Endothelial cell of umbilical vein (primary cell): ENCODE measurements at regions not wholly inside any gene's neighbourhood (a gene's known extent, or its start where the extent isn't known, plus 50 kb on each side); places are given as distances from the start of the nearest gene placed in this dataset.

ENCODE experiments used
- BruUV-seq: library from RNA; stranded (reverse); fragments of 400-500 nt; replicated peaks from 2 replicates; lab custom pipeline; 2021; lab: Mats Ljungman, UMichigan
- CTCF ChIA-PET: fragments of 300-600, 350-600 bp; sonication (Branson Sonifier 250); formaldehyde crosslinking; loops from one replicate; lab custom pipeline; 2021; ENCODE audit warnings: antibody characterized with exemption, inconsistent platforms; lab: Charles Lee
- POLR2A ChIA-PET: fragments of 300-600, 350-600 bp; sonication (Branson Sonifier 250); formaldehyde crosslinking; loops from one replicate; lab custom pipeline; 2021; ENCODE audit warnings: antibody characterized with exemption, inconsistent platforms; lab: Charles Lee
- DNase-seq: peaks from one replicate; pipeline ENCODE4 v3.0.0-alpha.2; 2011; ENCODE audit warnings: low read depth, low spot score
- FAIRE-seq: peaks from 2 replicates; lab custom pipeline; 2011; peaks lifted over from hg19 to GRCh38; lab: Jason Lieb, UNC
- H2AFZ ChIP-seq: 2 replicates; pipeline ENCODE4 v1.6.0; 2012; ENCODE audit warnings: low read depth, low read length, control low read depth, inconsistent platforms
- H3K27ac ChIP-seq: 2 replicates; pipeline ENCODE4 v1.5.1; 2011; ENCODE audit warnings: low read depth, mild to moderate bottlenecking, control low read depth, low read length, moderate library complexity; ENCODE audit not compliant: insufficient read depth
- H3K27me3 ChIP-seq, 2 experiments: 2 replicates each; pipeline versions ENCODE4 v1.6.0 to v1.6.1; 2011; ENCODE audit warnings: low read length in 2 of 2, mixed read lengths in 1 of 2; ENCODE audit not compliant: control insufficient read depth in 2 of 2, insufficient read depth in 2 of 2
- H3K36me3 ChIP-seq, 2 experiments: 2 replicates in 1 of 2; 3 replicates in 1 of 2; pipeline ENCODE4 v1.5.1; 2011; ENCODE audit warnings: low read length in 2 of 2, mild to moderate bottlenecking in 1 of 2, moderate library complexity in 1 of 2; ENCODE audit not compliant: control insufficient read depth in 2 of 2, insufficient read depth in 2 of 2; ENCODE audit errors: extremely low read depth in 1 of 2
- H3K4me1 ChIP-seq: 3 replicates; pipeline ENCODE4 v1.5.1; 2011; ENCODE audit warnings: mild to moderate bottlenecking, low read length; ENCODE audit not compliant: control insufficient read depth, insufficient read depth; ENCODE audit errors: extremely low read depth
- H3K4me2 ChIP-seq: 2 replicates; pipeline ENCODE4 v1.6.1; 2011; ENCODE audit warnings: low read length, control low read depth, mixed read lengths; ENCODE audit not compliant: insufficient read depth
- H3K4me3 ChIP-seq, 3 experiments: fragments of 200-600 bp in 1 of 3; sonication (generic), shearing (Covaris generic) in 1 of 3; replicated peaks in 1 of 3; 2 replicates each; pipeline ENCODE4 v1.5.1; 2011 to 2016; ENCODE audit warnings: control low read depth in 3 of 3, low read length in 3 of 3, mild to moderate bottlenecking in 2 of 3, inconsistent platforms in 1 of 3, low read depth in 1 of 3, moderate library complexity in 1 of 3; ENCODE audit not compliant: insufficient read depth in 1 of 3
- H3K79me2 ChIP-seq: 2 replicates; pipeline ENCODE4 v1.6.0; 2012; ENCODE audit warnings: low read length, inconsistent platforms; ENCODE audit not compliant: control insufficient read depth, insufficient read depth
- H3K9ac ChIP-seq: replicated peaks from 2 replicates; pipeline ENCODE3; 2011; ENCODE audit warnings: low read length, control low read depth; ENCODE audit not compliant: insufficient read depth; ENCODE audit errors: extremely low read depth
- H3K9me1 ChIP-seq: replicated peaks from 3 replicates; pipeline ENCODE4 v1.6.0; 2011; ENCODE audit warnings: mild to moderate bottlenecking, low read length; ENCODE audit not compliant: control insufficient read depth, insufficient read depth; ENCODE audit errors: extremely low read depth
- H3K9me3 ChIP-seq: replicated peaks from 2 replicates; pipeline ENCODE4 v1.5.1; 2012; ENCODE audit warnings: low read length, inconsistent platforms; ENCODE audit not compliant: control insufficient read depth, insufficient read depth
- H4K20me1 ChIP-seq: replicated peaks from 2 replicates; pipeline ENCODE3; 2011; ENCODE audit warnings: mild to moderate bottlenecking, low read length; ENCODE audit not compliant: control insufficient read depth, insufficient read depth; ENCODE audit errors: extremely low read depth
- EZH2 ChIP-seq: IDR thresholded peaks from 2 replicates; pipeline ENCODE4 v1.6.1; 2012; ENCODE audit warnings: borderline replicate concordance, low read depth, mild to moderate bottlenecking, moderate library complexity, low read length, inconsistent platforms; ENCODE audit not compliant: severe bottlenecking
- FOS ChIP-seq: IDR thresholded peaks from 2 replicates; pipeline ENCODE4 v1.6.1; 2011; ENCODE audit warnings: mild to moderate bottlenecking, low read length, moderate library complexity, borderline replicate concordance; ENCODE audit not compliant: insufficient read depth
- GATA2 ChIP-seq: IDR thresholded peaks from 2 replicates; pipeline ENCODE4 v1.7.0; 2011; ENCODE audit warnings: low read depth, mild to moderate bottlenecking, moderate library complexity, mixed read lengths, low read length; ENCODE audit not compliant: insufficient read length, insufficient read depth
- JUN ChIP-seq: IDR thresholded peaks from 2 replicates; pipeline ENCODE4 v1.6.1; 2011; ENCODE audit warnings: borderline replicate concordance, low read depth; ENCODE audit not compliant: insufficient read length, insufficient read depth
- MYC ChIP-seq: IDR thresholded peaks from one replicate; pipeline ENCODE4 v1.6.1; 2011; ENCODE audit warnings: mild to moderate bottlenecking, low read depth, low read length
- POLR2A ChIP-seq: IDR thresholded peaks from 2 replicates; pipeline ENCODE4 v1.6.1; 2012; ENCODE audit warnings: low read depth, mild to moderate bottlenecking, control low read depth, low read length
- POLR2AphosphoS5 ChIP-seq: IDR thresholded peaks from 2 replicates; pipeline ENCODE4 v1.6.1; 2012; ENCODE audit warnings: low read depth, mild to moderate bottlenecking, control low read depth, low read length, moderate library complexity; ENCODE audit not compliant: insufficient read depth
- dilution Hi-C: fragments of 300-500 bp; cut with MboI; formaldehyde crosslinking; loops from one replicate; pipeline ENCODE4 v1.15.0; 2019; ENCODE audit warnings: low sequenced_read_pairs; ENCODE audit not compliant: extremely low pct_ligation_motif_present
- intact Hi-C: fragments of 100-400 bp; cut with micrococcal nuclease; formaldehyde crosslinking; loops from one replicate; pipeline ENCODE4 v1.10.0; 2022
- TF ChIP-seq, protein P1 (sequence below), 2 donors: IDR thresholded peaks; 1 replicate in 1 of 2; 2 replicates in 1 of 2; pipeline ENCODE4 v1.5.1; 2011; ENCODE audit warnings: low read length in 2 of 2, mild to moderate bottlenecking in 2 of 2, moderate library complexity in 2 of 2, control low read depth in 1 of 2, inconsistent platforms in 1 of 2, low read depth in 1 of 2; ENCODE audit not compliant: insufficient read depth in 1 of 2; ENCODE audit errors: extremely low read depth in 1 of 2
- TF ChIP-seq, protein P2 (sequence below): IDR thresholded peaks from 2 replicates; pipeline ENCODE4 v1.6.1; 2011; ENCODE audit not compliant: insufficient read depth, insufficient read length

DNA sequence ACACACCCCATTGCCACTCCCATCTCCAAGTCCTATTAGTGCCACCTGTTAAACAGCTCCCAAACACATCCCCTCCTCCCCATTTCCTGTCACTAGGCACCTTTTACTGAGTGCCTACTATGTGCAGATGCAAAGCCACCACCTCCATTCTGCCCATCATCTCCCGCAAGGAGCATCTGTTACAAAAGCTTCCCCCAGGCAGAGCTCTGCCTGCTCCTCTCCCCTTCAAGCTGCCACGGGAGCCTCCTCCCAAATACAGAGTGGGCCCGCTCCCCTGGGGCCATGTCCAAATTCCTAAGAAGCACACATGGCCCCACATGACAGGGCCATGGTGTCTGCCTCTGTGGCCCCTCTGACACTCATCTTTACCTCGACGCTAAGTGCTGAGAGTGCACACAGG is 149.7 kb downstream of the OAT start:
- Histone ChIP-seq H3K4me3 (no peak overlapping the region), H4K20me1 (no peaks in the 10 kb centered on the region), H3K9me3 (no peaks in the 10 kb centered on the region), H3K36me3 (no peaks in the 10 kb centered on the region), H3K27ac (no peak overlapping the region), H3K27me3 (no peaks in the 10 kb centered on the region), H3K9me1 (no peaks in the 10 kb centered on the region), H2AFZ (no peak overlapping the region), H3K79me2 (no peaks in the 10 kb centered on the region), H3K4me2 (no peak overlapping the region), H3K4me1 (no peaks in the 10 kb centered on the region), H3K9ac (no peak overlapping the region)
- ChIA-PET POLR2A (no interaction called here), CTCF (no interaction called here)
- FAIRE-seq (no peak), DNase-seq (no peak)
- TF ChIP-seq JUN (no peak), POLR2A (no peak), FOS (no peak), POLR2AphosphoS5 (no peak), GATA2 (no peak), EZH2 (no peak), MYC (no peak)
- TF ChIP-seq, protein P1, sequence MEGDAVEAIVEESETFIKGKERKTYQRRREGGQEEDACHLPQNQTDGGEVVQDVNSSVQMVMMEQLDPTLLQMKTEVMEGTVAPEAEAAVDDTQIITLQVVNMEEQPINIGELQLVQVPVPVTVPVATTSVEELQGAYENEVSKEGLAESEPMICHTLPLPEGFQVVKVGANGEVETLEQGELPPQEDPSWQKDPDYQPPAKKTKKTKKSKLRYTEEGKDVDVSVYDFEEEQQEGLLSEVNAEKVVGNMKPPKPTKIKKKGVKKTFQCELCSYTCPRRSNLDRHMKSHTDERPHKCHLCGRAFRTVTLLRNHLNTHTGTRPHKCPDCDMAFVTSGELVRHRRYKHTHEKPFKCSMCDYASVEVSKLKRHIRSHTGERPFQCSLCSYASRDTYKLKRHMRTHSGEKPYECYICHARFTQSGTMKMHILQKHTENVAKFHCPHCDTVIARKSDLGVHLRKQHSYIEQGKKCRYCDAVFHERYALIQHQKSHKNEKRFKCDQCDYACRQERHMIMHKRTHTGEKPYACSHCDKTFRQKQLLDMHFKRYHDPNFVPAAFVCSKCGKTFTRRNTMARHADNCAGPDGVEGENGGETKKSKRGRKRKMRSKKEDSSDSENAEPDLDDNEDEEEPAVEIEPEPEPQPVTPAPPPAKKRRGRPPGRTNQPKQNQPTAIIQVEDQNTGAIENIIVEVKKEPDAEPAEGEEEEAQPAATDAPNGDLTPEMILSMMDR (IDR thresholded peaks at IDR 0.05; ENCODE audit: extremely low read depth in 1 of 2, insufficient read depth in 1 of 2, low read depth in 1 of 2, low read length in 2 of 2): no peak
- TF ChIP-seq, protein P2, sequence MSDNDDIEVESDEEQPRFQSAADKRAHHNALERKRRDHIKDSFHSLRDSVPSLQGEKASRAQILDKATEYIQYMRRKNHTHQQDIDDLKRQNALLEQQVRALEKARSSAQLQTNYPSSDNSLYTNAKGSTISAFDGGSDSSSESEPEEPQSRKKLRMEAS: no peak
- intact Hi-C loops (no loop called here), dilution Hi-C loops (no loop called here)
- no TSS peak for BruUV-seq
